ENCODE measurements at regions not wholly inside any gene's neighbourhood (a gene's known extent, or its start where the extent isn't known, plus 50 kb on each side); places are given as distances from the start of the nearest gene placed in this dataset.

- in situ Hi-C loops (cut with HindIII; ENCODE audit: extremely low pct_ligation_motif_present, low pct_unique_long_range_greater_than_20kb) = no loop called here
- TF ChIP-seq BRF2 (CRISPR knock-in tag; IDR thresholded peaks at IDR 0.05) (no peak), ZNF761 (CRISPR knock-in tag; conservative IDR thresholded peaks at IDR 0.05) (no peak), ZSCAN5A (CRISPR knock-in tag; IDR thresholded peaks at IDR 0.05; ENCODE audit: borderline replicate concordance) (no peak), POLR2G (IDR thresholded peaks at IDR 0.05; ENCODE audit: low read depth, low read length) (no peak)
- H2AFZ ChIP-seq (ENCODE audit: low read length) = no peak overlapping the region
- FAIRE-seq = no peak
- H3K9me3 ChIP-seq (ENCODE audit: low read length) = no peaks in the 10 kb centered on the region
- no peak overlapping the region for H3K27ac ChIP-seq (ENCODE audit: extremely low read length, insufficient read depth, low read length)
- no peak overlapping the region for H3K4me3 ChIP-seq (replicated peaks in 1 of 3; ENCODE audit: insufficient read depth in 1 of 3, low read depth in 2 of 3, low read length in 3 of 3)
- H3K36me3 ChIP-seq (replicated peaks in 1 of 2; ENCODE audit: control insufficient read depth in 1 of 2, insufficient read depth in 2 of 2, low read length in 2 of 2) = no peaks in the 10 kb centered on the region
- H4K20me1 ChIP-seq (ENCODE audit: insufficient read depth, low read length) = no peaks in the 10 kb centered on the region
- H3K4me2 ChIP-seq (ENCODE audit: low read depth, low read length) = no peak overlapping the region
- no peak for DNase-seq (ENCODE audit: low spot score)
- no peak for ATAC-seq
- no peaks in the 10 kb centered on the region for H3K27me3 ChIP-seq (ENCODE audit: control insufficient read depth in 1 of 2, insufficient read depth in 2 of 2, low read length in 2 of 2)
- ChIA-PET POLR2A (no interaction called here), CTCF (ENCODE audit: low intra/inter-chr PET ratio, low total read pairs) (no interaction called here)
- intact Hi-C loops (cut with micrococcal nuclease; ENCODE audit: unreplicated experiment) = no loop called here
- no peaks in the 10 kb centered on the region for H3K4me1 ChIP-seq (ENCODE audit: insufficient read depth, low read length)
- no peak overlapping the region for H3K9ac ChIP-seq (ENCODE audit: insufficient read depth, low read depth, low read length)
- BruUV-seq (replicated peaks) = no TSS peak
- H3K79me2 ChIP-seq (ENCODE audit: insufficient read depth, low read length) = no peaks in the 10 kb centered on the region
- 9% methylated on average over 5 of the region's 5 CpGs for WGBS (ENCODE audit: low lambda C conversion rate)
Measured at GRCh38 chr11:112852143-112852866, 108.9 kb upstream of the NCAM1 start.

- Histone ChIP-seq H2AFZ (ENCODE audit: low read length) (no peak overlapping the region), H3K27ac (ENCODE audit: extremely low read length, insufficient read depth, low read length) (no peak overlapping the region), H3K9me3 (ENCODE audit: low read length) (peaks cover 21% of the 10 kb centered on the region), H3K4me2 (ENCODE audit: low read depth, low read length) (no peak overlapping the region), H3K36me3 (replicated peaks in 1 of 2; ENCODE audit: control insufficient read depth in 1 of 2, insufficient read depth in 2 of 2, low read length in 2 of 2) (no peaks in the 10 kb centered on the region), H3K27me3 (ENCODE audit: control insufficient read depth in 1 of 2, insufficient read depth in 2 of 2, low read length in 2 of 2) (no peaks in the 10 kb centered on the region), H3K4me1 (ENCODE audit: insufficient read depth, low read length) (no peaks in the 10 kb centered on the region), H4K20me1 (ENCODE audit: insufficient read depth, low read length) (no peaks in the 10 kb centered on the region), H3K4me3 (replicated peaks in 1 of 3; ENCODE audit: insufficient read depth in 1 of 3, low read depth in 2 of 3, low read length in 3 of 3) (no peak overlapping the region), H3K79me2 (ENCODE audit: insufficient read depth, low read length) (no peaks in the 10 kb centered on the region), H3K9ac (ENCODE audit: insufficient read depth, low read depth, low read length) (no peak overlapping the region)
- FAIRE-seq = no peak
- ChIA-PET CTCF (ENCODE audit: low intra/inter-chr PET ratio, low total read pairs) (no interaction called here), POLR2A (no interaction called here)
- 2% methylated on average over 4 of the region's 4 CpGs for WGBS (ENCODE audit: low lambda C conversion rate)
- intact Hi-C loops (cut with micrococcal nuclease; ENCODE audit: unreplicated experiment) = no loop called here
- TF ChIP-seq PCBP1 (IDR thresholded peaks at IDR 0.05; ENCODE audit: borderline replicate concordance, low read depth, low read length) = no peak
- no peak for TF ChIP-seq HOMEZ (CRISPR knock-in tag; IDR thresholded peaks at IDR 0.05; ENCODE audit: low read depth)
- no peak for TF ChIP-seq ZNF142 (CRISPR knock-in tag; IDR thresholded peaks at IDR 0.05)
- DNase-seq (ENCODE audit: low spot score) = no peak
- no peak for ATAC-seq
- in situ Hi-C loops (cut with HindIII; ENCODE audit: extremely low pct_ligation_motif_present, low pct_unique_long_range_greater_than_20kb) = no loop called here
- BruUV-seq (replicated peaks) = no TSS peak
Measured at GRCh38 chr11:112856133-112856532, 105.1 kb upstream of the NCAM1 start.

All from HepG2 (cell line).